PC-3 (cell line): ENCODE measurements at regions not wholly inside any gene's neighbourhood (a gene's known extent, or its start where the extent isn't known, plus 50 kb on each side); places are given as distances from the start of the nearest gene placed in this dataset.

Experiments used
- ATAC-seq: fragments of 200-7000 bp; cut with Tn5 transposase; 2 replicates; pipeline ENCODE4 v1.9.1; 2020; ENCODE audit warnings: mild to moderate bottlenecking, moderate library complexity
- BruUV-seq: library from RNA; stranded (reverse); fragments of 400-500 nt; replicated peaks from 2 replicates; lab custom pipeline; 2021; lab: Mats Ljungman, UMichigan
- CTCF ChIA-PET: fragments of 300-600 bp; sonication (Branson Sonifier 250); formaldehyde crosslinking; loops from one replicate; lab custom pipeline; 2022; ENCODE audit warnings: antibody characterized with exemption; lab: Charles Lee
- POLR2A ChIA-PET: fragments of 300-600 bp; sonication (Branson Sonifier 250); formaldehyde crosslinking; loops from one replicate; lab custom pipeline; 2022; ENCODE audit warnings: antibody characterized with exemption; ENCODE audit not compliant: unreplicated experiment; lab: Charles Lee
- DNase-seq: peaks from one replicate; pipeline ENCODE4 v3.0.0-alpha.2; 2015
- H2AFZ ChIP-seq: fragments of 300-600 bp; sonication (generic); 2 replicates; pipeline ENCODE4 v1.6.0; 2016; ENCODE audit warnings: antibody characterized with exemption, low read length
- H3F3A ChIP-seq: fragments of 300-600 bp; sonication (generic); one replicate; pipeline ENCODE4 v1.6.0; 2017; ENCODE audit warnings: antibody characterized with exemption, low read length, control low read depth, mild to moderate bottlenecking; ENCODE audit not compliant: unreplicated experiment
- H3K27ac ChIP-seq: fragments of 300-600 bp; sonication (generic); 2 replicates; pipeline ENCODE4 v1.5.1; 2016; ENCODE audit warnings: mild to moderate bottlenecking, low read length
- H3K27me3 ChIP-seq: fragments of 300-600 bp; sonication (generic); 2 replicates; pipeline ENCODE4 v1.6.1; 2016; ENCODE audit warnings: low read length, mixed read lengths
- H3K36me3 ChIP-seq: fragments of 300-600 bp; sonication (generic); 2 replicates; pipeline ENCODE4 v1.6.1; 2016; ENCODE audit warnings: low read depth, mixed run types, low read length, mixed read lengths
- H3K4me1 ChIP-seq: fragments of 300-600 bp; sonication (generic); 2 replicates; pipeline ENCODE4 v1.5.1; 2016; ENCODE audit warnings: low read length; ENCODE audit not compliant: insufficient read depth
- H3K4me2 ChIP-seq: fragments of 300-600 bp; sonication (generic); 2 replicates; pipeline ENCODE4 v1.6.0; 2016; ENCODE audit warnings: low read length
- H3K4me3 ChIP-seq: fragments of 300-600 bp; sonication (generic); 2 replicates; pipeline ENCODE4 v1.5.1; 2016; ENCODE audit warnings: mild to moderate bottlenecking, low read length, mixed read lengths
- H3K79me2 ChIP-seq: fragments of 300-600 bp; sonication (generic); 2 replicates; pipeline ENCODE4 v1.6.1; 2017; ENCODE audit warnings: low read length, mixed read lengths
- H3K9ac ChIP-seq: fragments of 300-600 bp; sonication (generic); 2 replicates; pipeline ENCODE4 v1.6.0; 2016; ENCODE audit warnings: mild to moderate bottlenecking, low read length
- H3K9me2 ChIP-seq: fragments of 300-600 bp; sonication (generic); replicated peaks from 2 replicates; pipeline ENCODE4 v1.6.1; 2016; ENCODE audit warnings: mixed run types, low read length, mixed read lengths
- H3K9me3 ChIP-seq: fragments of 300-600 bp; sonication (generic); 2 replicates; pipeline ENCODE4 v1.6.1; 2016; ENCODE audit warnings: low read length, mixed read lengths
- H4K20me1 ChIP-seq: fragments of 300-600 bp; sonication (generic); 2 replicates; pipeline ENCODE4 v1.6.1; 2016; ENCODE audit warnings: low read length, mixed read lengths
- EZH2 ChIP-seq: fragments of 300-600 bp; sonication (generic); IDR thresholded peaks from one replicate; pipeline ENCODE4 v1.6.1; 2017; ENCODE audit warnings: antibody characterized with exemption, mild to moderate bottlenecking, low read length; ENCODE audit not compliant: unreplicated experiment
- EZH2phosphoT487 ChIP-seq: fragments of 300-600 bp; sonication (generic); IDR thresholded peaks from 2 replicates; pipeline ENCODE4 v1.6.1; 2018; ENCODE audit warnings: mild to moderate bottlenecking, antibody characterized with exemption, low read length, borderline replicate concordance
- intact Hi-C: fragments of 100-400 bp; cut with micrococcal nuclease; formaldehyde crosslinking; loops from 2 replicates; pipeline ENCODE4 v1.9.0; 2023
- TF ChIP-seq, protein P1 (sequence below): fragments of 300-600 bp; sonication (generic); conservative IDR thresholded peaks from 2 replicates; pipeline ENCODE4 v1.5.1; 2017; ENCODE audit warnings: antibody characterized with exemption, low read depth, mild to moderate bottlenecking, low read length

DNA sequence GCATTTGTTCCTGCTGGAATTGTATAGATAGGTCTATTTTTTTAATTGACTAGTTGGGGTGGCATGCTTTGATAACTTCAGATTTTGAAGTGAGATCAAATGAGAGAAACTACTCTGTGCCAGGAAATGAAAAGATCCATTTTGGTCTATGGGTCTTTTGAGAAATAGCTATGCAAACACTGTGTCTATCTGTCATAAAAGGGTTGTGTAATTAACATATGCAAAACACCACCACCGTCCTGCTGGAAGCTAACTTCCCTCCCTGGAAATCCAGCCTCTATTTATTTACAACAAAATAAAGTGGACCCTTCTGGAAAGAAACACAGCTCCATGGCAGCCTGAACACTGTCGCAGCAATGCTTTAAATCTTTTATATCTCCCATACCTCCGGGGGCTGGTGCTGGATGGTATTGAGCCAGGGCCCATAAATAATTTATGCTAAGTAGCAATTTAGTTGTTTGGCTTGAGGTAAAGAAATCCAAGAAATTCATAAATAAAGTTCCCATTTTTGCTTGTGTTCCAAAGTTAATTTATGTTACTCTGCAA is 244.2 kb upstream of the POU3F2 start:
- ATAC-seq: no peak
- no peak overlapping the region for H3K27ac ChIP-seq
- peaks cover 9% of the 10 kb centered on the region; the same call in 1 of the 2 replicates for H3K27me3 ChIP-seq
- intact Hi-C loops: no loop called here
- no peaks in the 10 kb centered on the region for H3K9me2 ChIP-seq
- no peak for DNase-seq
- CTCF ChIA-PET: no interaction called here
- H3K79me2 ChIP-seq: no peaks in the 10 kb centered on the region
- H3K4me2 ChIP-seq: no peak overlapping the region
- H3K4me1 ChIP-seq: no peaks in the 10 kb centered on the region
- POLR2A ChIA-PET: no interaction called here
- H4K20me1 ChIP-seq: no peaks in the 10 kb centered on the region
- no TSS peak for BruUV-seq
- no peaks in the 10 kb centered on the region for H3K36me3 ChIP-seq
- no peak overlapping the region for H3K4me3 ChIP-seq
- H3K9me3 ChIP-seq: no peaks in the 10 kb centered on the region
- no peak overlapping the region for H3K9ac ChIP-seq
- H2AFZ ChIP-seq: no peak overlapping the region
- TF ChIP-seq, protein P1, sequence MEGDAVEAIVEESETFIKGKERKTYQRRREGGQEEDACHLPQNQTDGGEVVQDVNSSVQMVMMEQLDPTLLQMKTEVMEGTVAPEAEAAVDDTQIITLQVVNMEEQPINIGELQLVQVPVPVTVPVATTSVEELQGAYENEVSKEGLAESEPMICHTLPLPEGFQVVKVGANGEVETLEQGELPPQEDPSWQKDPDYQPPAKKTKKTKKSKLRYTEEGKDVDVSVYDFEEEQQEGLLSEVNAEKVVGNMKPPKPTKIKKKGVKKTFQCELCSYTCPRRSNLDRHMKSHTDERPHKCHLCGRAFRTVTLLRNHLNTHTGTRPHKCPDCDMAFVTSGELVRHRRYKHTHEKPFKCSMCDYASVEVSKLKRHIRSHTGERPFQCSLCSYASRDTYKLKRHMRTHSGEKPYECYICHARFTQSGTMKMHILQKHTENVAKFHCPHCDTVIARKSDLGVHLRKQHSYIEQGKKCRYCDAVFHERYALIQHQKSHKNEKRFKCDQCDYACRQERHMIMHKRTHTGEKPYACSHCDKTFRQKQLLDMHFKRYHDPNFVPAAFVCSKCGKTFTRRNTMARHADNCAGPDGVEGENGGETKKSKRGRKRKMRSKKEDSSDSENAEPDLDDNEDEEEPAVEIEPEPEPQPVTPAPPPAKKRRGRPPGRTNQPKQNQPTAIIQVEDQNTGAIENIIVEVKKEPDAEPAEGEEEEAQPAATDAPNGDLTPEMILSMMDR: no peak
- TF ChIP-seq EZH2: no peak
- TF ChIP-seq EZH2phosphoT487: no peak
- no peaks in the 10 kb centered on the region for H3F3A ChIP-seq

DNA sequence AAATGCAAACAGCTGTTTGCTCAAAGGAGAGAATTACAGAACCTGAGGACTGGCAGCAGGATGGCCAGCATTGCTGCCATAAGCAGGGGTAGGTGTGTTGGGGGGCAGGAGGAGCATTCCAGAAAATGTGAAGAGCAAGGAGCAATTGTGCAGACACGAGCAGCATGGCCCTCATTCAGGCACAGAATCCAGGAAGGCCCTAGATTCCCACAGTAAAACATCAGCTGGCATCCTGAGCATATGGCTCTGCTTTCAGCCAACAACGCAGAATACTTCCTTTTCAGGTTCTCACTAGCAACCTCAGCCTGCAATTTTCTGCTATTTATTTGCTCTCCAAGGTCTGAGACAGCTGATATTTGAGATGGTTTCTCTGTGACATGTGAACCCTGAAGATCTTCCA is 243.4 kb upstream of the POU3F2 start:
- intact Hi-C loops: no loop called here
- no peaks in the 10 kb centered on the region for H3K9me3 ChIP-seq
- H3K36me3 ChIP-seq: no peaks in the 10 kb centered on the region
- no peaks in the 10 kb centered on the region for H3K4me1 ChIP-seq
- no peak overlapping the region for H3K9ac ChIP-seq
- no peaks in the 10 kb centered on the region for H3K9me2 ChIP-seq
- no peaks in the 10 kb centered on the region for H3K79me2 ChIP-seq
- no peaks in the 10 kb centered on the region for H3F3A ChIP-seq
- BruUV-seq: no TSS peak
- no peak overlapping the region for H2AFZ ChIP-seq
- TF ChIP-seq, protein P1: no peak
- TF ChIP-seq EZH2: no peak
- TF ChIP-seq EZH2phosphoT487: no peak
- no peak overlapping the region for H3K27ac ChIP-seq
- ATAC-seq (no peak), DNase-seq (no peak)
- no peak overlapping the region for H3K4me3 ChIP-seq
- H4K20me1 ChIP-seq: no peaks in the 10 kb centered on the region
- peaks cover 9% of the 10 kb centered on the region; the same call in 1 of the 2 replicates for H3K27me3 ChIP-seq
- POLR2A ChIA-PET: no interaction called here
- H3K4me2 ChIP-seq: no peak overlapping the region
- CTCF ChIA-PET: no interaction called here

DNA sequence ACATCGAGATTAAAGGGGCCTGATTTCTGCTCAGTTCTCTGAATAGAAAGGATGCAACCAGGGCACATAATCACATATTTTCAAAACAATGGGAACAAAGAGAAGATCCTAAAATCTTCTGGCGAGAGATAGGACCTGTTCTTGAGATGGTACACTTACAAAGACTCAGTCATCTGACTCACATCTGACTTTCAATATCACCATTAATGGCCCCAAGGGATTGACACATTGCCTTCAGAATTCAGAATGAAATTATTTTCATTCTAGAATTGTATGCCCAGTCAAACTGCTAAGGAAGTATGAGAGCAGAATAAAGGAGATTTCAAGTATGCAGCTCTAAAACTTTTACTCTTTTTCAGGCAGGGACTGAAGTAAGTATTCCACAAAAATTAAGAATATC is 240.7 kb upstream of the POU3F2 start:
- no peak overlapping the region for H3K4me3 ChIP-seq
- intact Hi-C loops: no loop called here
- TF ChIP-seq EZH2phosphoT487: no peak
- TF ChIP-seq, protein P1: no peak
- H3F3A ChIP-seq: no peaks in the 10 kb centered on the region
- no peaks in the 10 kb centered on the region for H4K20me1 ChIP-seq
- H3K27me3 ChIP-seq: no peaks in the 10 kb centered on the region
- H3K9me3 ChIP-seq: no peaks in the 10 kb centered on the region
- POLR2A ChIA-PET: no interaction called here
- H3K4me2 ChIP-seq: no peak overlapping the region
- no peaks in the 10 kb centered on the region for H3K79me2 ChIP-seq
- no peak overlapping the region for H3K27ac ChIP-seq
- H3K9me2 ChIP-seq: no peaks in the 10 kb centered on the region
- BruUV-seq: no TSS peak
- no peaks in the 10 kb centered on the region for H3K4me1 ChIP-seq
- ATAC-seq (no peak), DNase-seq (no peak)
- no peak overlapping the region for H3K9ac ChIP-seq
- no peaks in the 10 kb centered on the region for H3K36me3 ChIP-seq
- no peak overlapping the region for H2AFZ ChIP-seq
- CTCF ChIA-PET: no interaction called here
